Thoracic aorta (tissue), 2 donors: ENCODE measurements at regions not wholly inside any gene's neighbourhood (a gene's known extent, or its start where the extent isn't known, plus 50 kb on each side); places are given as distances from the start of the nearest gene placed in this dataset.

ENCODE experiments used
- ATAC-seq: fragments of 150-250 bp; one replicate; pipeline ENCODE4 v1.8.0; 2017; ENCODE audit warnings: low read depth; ENCODE audit not compliant: insufficient number of reproducible peaks, low FRiP score
- DNase-seq: peaks from one replicate; pipeline ENCODE4 v3.0.0-alpha.2; 2020; ENCODE audit warnings: low spot score
- H3K27ac ChIP-seq, 2 donors: fragments of 200-600 bp; sonication (generic); 1 replicate in 1 of 2; 2 replicates in 1 of 2; pipeline ENCODE4 v1.5.1; 2016; ENCODE audit warnings: mild to moderate bottlenecking in 2 of 2, moderate library complexity in 2 of 2
- H3K27me3 ChIP-seq: fragments of 200-600 bp; sonication (generic); replicated peaks from 2 replicates; pipeline ENCODE4 v1.6.0; 2016; ENCODE audit warnings: mild to moderate bottlenecking; ENCODE audit not compliant: insufficient read depth
- H3K36me3 ChIP-seq: fragments of 200-600 bp; sonication (generic); one replicate; pipeline ENCODE4 v1.5.1; 2016
- H3K4me1 ChIP-seq, 2 donors: fragments of 200-600 bp; sonication (generic); 1 replicate in 1 of 2; 2 replicates in 1 of 2; pipeline versions ENCODE4 v1.5.1 to v1.6.0; 2016; ENCODE audit warnings: low read depth in 2 of 2, mild to moderate bottlenecking in 1 of 2; ENCODE audit not compliant: control insufficient read depth in 1 of 2
- H3K4me3 ChIP-seq: fragments of 200-600 bp; sonication (generic); 2 replicates; pipeline ENCODE4 v1.5.1; 2016; ENCODE audit warnings: mild to moderate bottlenecking
- H3K9me3 ChIP-seq: fragments of 200-600 bp; sonication (generic); 2 replicates; pipeline ENCODE4 v1.5.1; 2016
- TF ChIP-seq, protein P1 (sequence below): fragments of 200-600 bp; sonication (generic); IDR thresholded peaks from one replicate; pipeline ENCODE4 v1.5.1; 2019; ENCODE audit warnings: antibody characterized with exemption

DNA sequence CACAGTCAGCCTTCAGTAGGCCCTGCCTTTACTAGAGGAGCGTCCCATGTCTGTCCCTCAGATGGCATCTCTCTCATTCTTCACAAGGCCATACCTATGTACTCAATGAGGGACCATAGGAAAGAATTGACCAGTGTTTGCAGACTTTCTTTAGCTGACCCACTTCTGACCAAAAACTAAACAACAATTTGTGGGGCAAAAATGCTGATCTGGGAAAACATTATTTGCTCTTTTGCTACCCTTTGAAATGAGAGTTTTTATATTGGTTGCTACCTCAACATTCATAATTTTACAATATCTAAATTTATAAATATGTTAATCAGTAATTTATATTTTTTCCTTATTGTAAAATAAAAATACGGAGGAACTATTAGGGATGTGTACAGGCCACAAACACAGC, 539.4 kb upstream of the GJE1 start:
- Histone ChIP-seq H3K27me3 (no peaks in the 10 kb centered on the region), H3K4me1 (no peaks in the 10 kb centered on the region), H3K9me3 (no peaks in the 10 kb centered on the region), H3K27ac (no peak overlapping the region), H3K4me3 (no peak overlapping the region), H3K36me3 (no peaks in the 10 kb centered on the region)
- no peak for ATAC-seq
- DNase-seq, result no peak
- TF ChIP-seq, protein P1, sequence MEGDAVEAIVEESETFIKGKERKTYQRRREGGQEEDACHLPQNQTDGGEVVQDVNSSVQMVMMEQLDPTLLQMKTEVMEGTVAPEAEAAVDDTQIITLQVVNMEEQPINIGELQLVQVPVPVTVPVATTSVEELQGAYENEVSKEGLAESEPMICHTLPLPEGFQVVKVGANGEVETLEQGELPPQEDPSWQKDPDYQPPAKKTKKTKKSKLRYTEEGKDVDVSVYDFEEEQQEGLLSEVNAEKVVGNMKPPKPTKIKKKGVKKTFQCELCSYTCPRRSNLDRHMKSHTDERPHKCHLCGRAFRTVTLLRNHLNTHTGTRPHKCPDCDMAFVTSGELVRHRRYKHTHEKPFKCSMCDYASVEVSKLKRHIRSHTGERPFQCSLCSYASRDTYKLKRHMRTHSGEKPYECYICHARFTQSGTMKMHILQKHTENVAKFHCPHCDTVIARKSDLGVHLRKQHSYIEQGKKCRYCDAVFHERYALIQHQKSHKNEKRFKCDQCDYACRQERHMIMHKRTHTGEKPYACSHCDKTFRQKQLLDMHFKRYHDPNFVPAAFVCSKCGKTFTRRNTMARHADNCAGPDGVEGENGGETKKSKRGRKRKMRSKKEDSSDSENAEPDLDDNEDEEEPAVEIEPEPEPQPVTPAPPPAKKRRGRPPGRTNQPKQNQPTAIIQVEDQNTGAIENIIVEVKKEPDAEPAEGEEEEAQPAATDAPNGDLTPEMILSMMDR, result no peak

DNA sequence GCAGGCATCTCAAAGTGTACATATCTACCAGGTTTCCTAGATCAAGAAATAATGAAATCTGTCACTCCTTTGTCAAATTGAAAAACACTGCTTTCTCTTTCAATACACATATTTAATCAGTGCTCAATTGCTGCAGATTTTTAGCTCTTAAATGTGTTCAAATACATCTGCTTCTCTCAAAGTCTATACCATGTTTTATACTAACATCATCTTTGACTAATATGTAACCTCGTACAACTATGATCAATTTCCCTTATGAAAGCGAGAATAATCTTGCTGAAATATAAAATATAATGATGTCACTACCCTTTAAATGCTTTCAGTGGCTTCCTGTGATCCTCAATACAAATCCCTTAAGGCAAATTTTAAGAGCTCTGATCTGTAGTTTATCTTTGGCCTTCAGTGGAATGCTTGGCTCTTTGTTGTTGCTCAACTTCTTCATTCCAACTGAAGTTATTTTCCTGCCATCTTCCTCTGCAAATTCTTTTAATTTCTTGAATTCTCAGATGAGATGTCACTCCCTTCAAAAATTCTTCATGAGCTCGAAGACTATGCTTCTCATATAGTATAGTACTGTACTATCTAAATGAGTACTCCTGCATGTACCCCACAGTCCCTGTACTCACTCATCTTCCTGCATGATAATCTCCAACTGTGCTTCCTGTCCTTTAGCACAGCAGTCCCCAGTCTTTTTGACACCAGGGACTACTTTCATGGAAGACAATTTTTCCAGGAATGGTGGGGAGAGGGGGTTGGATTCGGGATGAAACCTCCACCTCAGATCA, 545.1 kb upstream of the GJE1 start:
- no peak for ATAC-seq
- Histone ChIP-seq H3K4me1 (no peaks in the 10 kb centered on the region), H3K36me3 (no peaks in the 10 kb centered on the region), H3K27ac (no peak overlapping the region), H3K27me3 (no peaks in the 10 kb centered on the region), H3K9me3 (no peaks in the 10 kb centered on the region), H3K4me3 (no peak overlapping the region)
- TF ChIP-seq, protein P1, result no peak
- no peak for DNase-seq

DNA sequence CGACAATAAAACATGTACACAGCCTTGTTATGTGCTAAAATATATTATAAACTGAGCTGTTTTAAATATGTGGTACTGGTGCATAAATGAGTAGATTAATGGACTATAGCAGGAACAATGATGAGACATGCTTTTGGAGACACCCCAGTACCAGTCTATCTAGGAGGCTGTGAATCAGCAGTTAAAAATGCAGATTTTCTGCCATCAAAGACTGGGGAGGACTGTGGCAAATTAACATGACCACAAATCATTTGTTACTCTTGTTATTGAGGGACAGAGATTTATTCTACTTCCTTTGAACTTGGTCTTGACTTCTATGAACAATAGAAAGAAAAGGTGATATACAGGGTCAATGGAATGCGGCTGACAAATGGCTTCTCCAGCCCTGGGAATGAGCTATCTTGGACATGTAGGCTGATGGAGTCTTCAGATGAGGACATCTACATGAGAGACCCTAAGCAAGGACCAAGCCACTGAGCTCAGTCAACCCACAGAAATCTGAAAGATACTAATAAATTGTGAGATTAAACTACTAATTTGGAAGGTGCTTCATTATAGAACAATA, 551.7 kb upstream of the GJE1 start:
- ATAC-seq (no peak), DNase-seq (no peak)
- H3K9me3 ChIP-seq, result no peaks in the 10 kb centered on the region
- TF ChIP-seq, protein P1, result no peak
- no peaks in the 10 kb centered on the region for H3K4me1 ChIP-seq
- H3K27ac ChIP-seq, result no peak overlapping the region
- H3K36me3 ChIP-seq, result no peaks in the 10 kb centered on the region
- no peaks in the 10 kb centered on the region for H3K27me3 ChIP-seq
- H3K4me3 ChIP-seq, result no peak overlapping the region

DNA sequence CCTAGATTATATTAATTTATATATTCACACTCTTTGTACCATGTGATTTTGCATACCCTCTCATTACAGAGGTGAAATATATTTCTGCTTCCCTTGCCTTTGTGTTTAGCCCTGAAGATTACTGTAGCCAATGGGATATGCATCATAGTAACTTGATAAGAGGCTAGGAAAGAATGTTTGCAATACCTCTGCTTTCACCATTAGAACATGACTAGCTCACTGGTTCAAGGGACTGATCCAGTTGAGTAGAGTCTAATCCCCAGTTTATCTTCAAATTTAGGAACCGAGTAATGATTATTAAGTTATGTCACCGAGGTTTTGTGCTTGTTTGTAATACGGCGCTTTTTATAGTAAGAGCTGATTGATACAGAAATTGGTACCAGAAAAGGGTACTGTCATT, 552.6 kb upstream of the GJE1 start:
- ATAC-seq, result no peak
- Histone ChIP-seq H3K9me3 (no peaks in the 10 kb centered on the region), H3K4me3 (no peak overlapping the region), H3K4me1 (no peaks in the 10 kb centered on the region), H3K27me3 (no peaks in the 10 kb centered on the region), H3K36me3 (no peaks in the 10 kb centered on the region), H3K27ac (no peak overlapping the region)
- DNase-seq, result no peak
- TF ChIP-seq, protein P1, result no peak

DNA sequence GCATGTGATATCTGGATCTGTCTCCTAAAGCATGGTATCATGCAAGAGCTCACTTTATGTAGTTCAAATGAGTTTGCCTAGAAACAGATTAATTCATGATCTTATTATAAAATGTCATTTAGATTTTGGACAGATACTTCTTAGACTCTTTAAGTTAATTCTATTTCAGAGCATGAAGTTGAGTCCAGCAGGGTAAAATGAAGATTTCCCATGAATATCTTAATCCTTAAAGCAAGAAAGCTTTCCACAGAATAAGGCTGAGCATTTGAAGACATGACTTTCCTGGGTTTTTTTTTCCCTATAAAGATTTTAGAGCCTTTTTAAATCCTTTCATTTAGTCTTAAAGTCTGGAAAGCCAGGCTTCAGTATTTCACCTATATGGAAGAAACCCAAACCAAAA, 556.0 kb upstream of the GJE1 start:
- Histone ChIP-seq H3K36me3 (no peaks in the 10 kb centered on the region), H3K9me3 (no peaks in the 10 kb centered on the region), H3K4me1 (no peaks in the 10 kb centered on the region), H3K27ac (no peak overlapping the region), H3K27me3 (no peaks in the 10 kb centered on the region), H3K4me3 (no peak overlapping the region)
- TF ChIP-seq, protein P1, result no peak
- DNase-seq, result no peak
- no peak for ATAC-seq
